Astrocyte (in vitro differentiated cells and primary cell): ENCODE measurements at regions not wholly inside any gene's neighbourhood (a gene's known extent, or its start where the extent isn't known, plus 50 kb on each side); places are given as distances from the start of the nearest gene placed in this dataset.

ENCODE experiments used
- DNase-seq: peaks from one replicate; pipeline ENCODE4 v3.0.0-alpha.2; 2010; ENCODE audit warnings: low read depth
- FAIRE-seq: peaks from 2 replicates; lab custom pipeline; 2011; peaks lifted over from hg19 to GRCh38; lab: Jason Lieb, UNC
- H2AFZ ChIP-seq: 2 replicates; pipeline ENCODE4 v1.6.0; 2012; ENCODE audit warnings: low read depth, low read length, inconsistent platforms
- H3K27ac ChIP-seq: 2 replicates; pipeline ENCODE4 v1.5.1; 2011; ENCODE audit warnings: low read depth, low read length, inconsistent platforms
- H3K27me3 ChIP-seq: 2 replicates; pipeline ENCODE4 v1.6.0; 2011; ENCODE audit warnings: low read length, inconsistent platforms; ENCODE audit not compliant: insufficient read depth
- H3K36me3 ChIP-seq: 2 replicates; pipeline ENCODE4 v1.5.1; 2011; ENCODE audit warnings: low read length, inconsistent platforms; ENCODE audit not compliant: insufficient read depth
- H3K4me1 ChIP-seq: 2 replicates; pipeline ENCODE4 v1.5.1; 2011; ENCODE audit warnings: low read length, inconsistent platforms; ENCODE audit not compliant: insufficient read depth
- H3K4me2 ChIP-seq: 2 replicates; pipeline ENCODE4 v1.6.0; 2012; ENCODE audit warnings: low read length, inconsistent platforms
- H3K4me3 ChIP-seq: 2 replicates; pipeline ENCODE4 v1.5.1; 2011; ENCODE audit warnings: low read depth, mild to moderate bottlenecking, low read length, inconsistent platforms; ENCODE audit not compliant: insufficient read depth
- H3K79me2 ChIP-seq: 2 replicates; pipeline ENCODE4 v1.6.0; 2012; ENCODE audit warnings: mild to moderate bottlenecking, low read length, inconsistent platforms; ENCODE audit not compliant: insufficient read depth
- H3K9ac ChIP-seq: 2 replicates; pipeline ENCODE4 v1.6.0; 2012; ENCODE audit warnings: mild to moderate bottlenecking, low read length, inconsistent platforms
- H3K9me3 ChIP-seq: 2 replicates; pipeline ENCODE4 v1.5.1; 2012; ENCODE audit warnings: low read depth, mild to moderate bottlenecking, low read length, inconsistent platforms; ENCODE audit not compliant: insufficient read depth
- H4K20me1 ChIP-seq: 2 replicates; pipeline ENCODE4 v1.6.0; 2012; ENCODE audit warnings: low read length, inconsistent platforms; ENCODE audit not compliant: insufficient read depth
- H3K27ac Mint-ChIP-seq: one replicate; pipeline ENCODE4 v1.8.0; 2021; ENCODE audit warnings: mild to moderate bottlenecking, mixed read lengths; ENCODE audit not compliant: unreplicated experiment
- H3K27me3 Mint-ChIP-seq: one replicate; pipeline ENCODE4 v1.8.0; 2021; ENCODE audit warnings: low read depth, mixed read lengths; ENCODE audit not compliant: unreplicated experiment
- H3K36me3 Mint-ChIP-seq: one replicate; pipeline ENCODE4 v1.8.0; 2021; ENCODE audit warnings: low read depth, mixed read lengths; ENCODE audit not compliant: unreplicated experiment
- H3K4me1 Mint-ChIP-seq: one replicate; pipeline ENCODE4 v1.8.0; 2021; ENCODE audit warnings: low read depth, mixed read lengths; ENCODE audit not compliant: unreplicated experiment
- H3K4me3 Mint-ChIP-seq: one replicate; pipeline ENCODE4 v1.8.0; 2021; ENCODE audit warnings: mild to moderate bottlenecking, moderate library complexity, mixed read lengths; ENCODE audit not compliant: unreplicated experiment
- H3K9me3 Mint-ChIP-seq: one replicate; pipeline ENCODE4 v1.8.0; 2021; ENCODE audit warnings: mild to moderate bottlenecking, mixed read lengths; ENCODE audit not compliant: unreplicated experiment
- CTCF ChIP-seq: IDR thresholded peaks from 2 replicates; pipeline ENCODE4 v1.5.1; 2011; ENCODE audit warnings: low read depth, mild to moderate bottlenecking, inconsistent platforms, low read length, moderate library complexity; ENCODE audit not compliant: insufficient read depth
- EZH2 ChIP-seq: IDR thresholded peaks from 2 replicates; pipeline ENCODE4 v1.6.1; 2012; ENCODE audit warnings: mild to moderate bottlenecking, low read length, inconsistent platforms; ENCODE audit not compliant: insufficient read depth

GRCh38 chr18:29653671-29654215, 1388.8 kb downstream of the DSC3 start:
- Histone ChIP-seq H3K9me3 (no peaks in the 10 kb centered on the region), H4K20me1 (no peaks in the 10 kb centered on the region), H3K9ac (no peak overlapping the region), H3K4me3 (no peak overlapping the region), H3K79me2 (no peaks in the 10 kb centered on the region), H3K27me3 (no peaks in the 10 kb centered on the region), H3K4me2 (no peak overlapping the region), H2AFZ (no peak overlapping the region), H3K4me1 (no peaks in the 10 kb centered on the region), H3K27ac (no peak overlapping the region), H3K36me3 (no peaks in the 10 kb centered on the region)
- Mint-ChIP-seq H3K27ac (no peak overlapping the region), H3K9me3 (peaks cover 2% of the 10 kb centered on the region), H3K4me3 (no peak overlapping the region), H3K36me3 (no peaks in the 10 kb centered on the region), H3K4me1 (peaks cover 19% of the 10 kb centered on the region), H3K27me3 (no peaks in the 10 kb centered on the region)
- DNase-seq (no peak), FAIRE-seq (no peak)
- TF ChIP-seq EZH2 (no peak), CTCF (no peak)

GRCh38 chr18:29652797-29653196, 1389.7 kb downstream of the DSC3 start:
- no peaks in the 10 kb centered on the region for H3K36me3 Mint-ChIP-seq
- H3K4me3 Mint-ChIP-seq = no peak overlapping the region

More at GRCh38 chr18:29652797-29653196, 1389.7 kb downstream of the DSC3 start:
- DNase-seq (no peak), FAIRE-seq (no peak)
- no peaks in the 10 kb centered on the region for H3K36me3 ChIP-seq
- Mint-ChIP-seq H3K27ac (peak overlapping the region; percentile 36), H3K4me1 (peaks cover 19% of the 10 kb centered on the region), H3K27me3 (no peaks in the 10 kb centered on the region), H3K9me3 (no peaks in the 10 kb centered on the region)
- H3K79me2 ChIP-seq = no peaks in the 10 kb centered on the region
- no peak overlapping the region for H3K9ac ChIP-seq
- H3K27me3 ChIP-seq = no peaks in the 10 kb centered on the region
- H3K4me1 ChIP-seq = no peaks in the 10 kb centered on the region
- TF ChIP-seq CTCF (no peak), EZH2 (no peak)
- H3K9me3 ChIP-seq = no peaks in the 10 kb centered on the region
- no peak overlapping the region for H3K4me2 ChIP-seq
- H3K4me3 ChIP-seq = no peak overlapping the region
- no peaks in the 10 kb centered on the region for H4K20me1 ChIP-seq
- no peak overlapping the region for H2AFZ ChIP-seq
- no peak overlapping the region for H3K27ac ChIP-seq
